MM.1S (cell line): ENCODE measurements at regions not wholly inside any gene's neighbourhood (a gene's known extent, or its start where the extent isn't known, plus 50 kb on each side); places are given as distances from the start of the nearest gene placed in this dataset.

Experiments used
- CTCF ChIP-seq: fragments of 300-600 bp; sonication (generic); IDR thresholded peaks from 2 replicates; pipeline ENCODE4 v1.5.1; 2016; ENCODE audit warnings: antibody characterized with exemption, low read length, mixed read lengths
- EZH2 ChIP-seq: fragments of 300-600 bp; sonication (generic); optimal IDR thresholded peaks from 2 replicates; pipeline ENCODE3; 2017; ENCODE audit warnings: low read depth, mild to moderate bottlenecking, antibody characterized with exemption, low read length, mixed read lengths
- EZH2phosphoT487 ChIP-seq: fragments of 300-600 bp; sonication (generic); IDR thresholded peaks from 2 replicates; pipeline ENCODE4 v1.6.1; 2018; ENCODE audit warnings: antibody characterized with exemption, low read length

GRCh38 chr9:126217250-126217653 is 109.4 kb upstream of the MVB12B start:
- no peak for TF ChIP-seq CTCF
- no peak for TF ChIP-seq EZH2
- TF ChIP-seq EZH2phosphoT487: no peak
